Stimulated activated CD4-positive, alpha-beta T cell treated with anti-CD3 and anti-CD28 coated beads, Interleukin-12 subunit alpha, Interleukin-12 subunit beta, amount 100 ng/mL, for 48 hours (primary cell): ENCODE measurements at regions not wholly inside any gene's neighbourhood (a gene's known extent, or its start where the extent isn't known, plus 50 kb on each side); places are given as distances from the start of the nearest gene placed in this dataset.

Source experiments
- DNase-seq, 3 donors: peaks; one replicate each; pipeline ENCODE4 v3.0.0-alpha.2; 2020; ENCODE audit warnings: low read depth in 2 of 3, low spot score in 1 of 3

DNA sequence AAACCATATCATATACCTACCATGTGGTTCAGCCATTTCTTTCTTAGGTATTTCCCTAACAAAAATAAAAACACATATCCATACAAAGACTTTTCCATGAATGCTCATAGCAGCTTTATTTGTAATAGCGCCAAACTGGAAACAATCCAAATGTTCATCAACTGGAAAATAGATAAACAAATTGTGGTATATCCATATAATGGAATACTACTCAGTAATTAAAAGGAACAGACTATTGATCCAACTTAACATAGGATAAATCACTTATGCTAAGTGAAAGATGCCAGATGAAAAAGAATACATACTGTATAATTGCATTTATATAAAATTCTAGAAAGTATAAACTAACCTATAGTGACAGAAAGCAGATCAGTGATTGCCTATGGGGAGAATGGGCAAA, 323.3 kb downstream of the BUD13 start:
- no peak for DNase-seq

DNA sequence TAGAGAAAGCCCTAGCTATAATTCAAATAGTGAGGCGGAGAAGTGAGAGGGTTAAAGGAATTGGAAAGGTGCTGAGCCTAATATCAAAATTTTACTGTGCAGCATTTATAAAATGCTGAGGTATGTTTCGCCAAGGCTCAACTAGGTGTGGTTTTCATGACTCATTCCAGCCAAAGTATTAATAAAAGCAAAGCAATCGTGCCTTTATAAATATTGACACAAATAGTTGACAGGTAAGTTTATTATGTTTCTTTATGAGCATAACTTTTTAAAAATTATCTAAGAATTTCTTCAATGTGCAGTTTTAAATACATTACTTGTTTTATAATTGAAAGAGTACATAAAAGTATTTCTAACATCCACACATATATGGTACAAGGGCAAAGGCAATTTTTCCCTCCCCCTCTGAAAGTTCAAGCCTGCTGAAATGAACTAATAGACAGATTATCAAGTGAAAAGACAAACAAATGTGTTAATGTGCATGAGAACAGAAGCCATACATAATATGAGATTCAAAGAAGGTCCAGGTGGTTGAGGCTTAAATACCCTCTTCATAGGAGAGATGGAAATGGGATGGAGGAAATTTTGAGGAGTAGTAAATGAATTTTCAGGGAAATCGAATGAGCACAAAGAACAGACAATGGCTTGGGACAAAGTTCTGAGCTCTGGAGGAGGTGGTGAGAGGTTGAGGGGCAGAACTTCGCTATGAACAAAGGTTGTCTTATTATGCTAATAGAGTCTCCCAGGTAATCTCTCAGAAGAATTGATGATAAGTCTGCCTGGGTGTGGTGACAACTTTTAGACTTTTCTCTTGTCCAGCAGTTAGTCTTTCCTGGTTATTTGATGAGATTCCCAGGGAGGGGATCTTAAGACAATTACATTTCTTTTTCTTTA, 326.5 kb downstream of the BUD13 start:
- DNase-seq = no peak

GRCh38 chr11:116445108-116446047, 327.4 kb downstream of the BUD13 start:
- DNase-seq = no peak

GRCh38 chr11:116442238-116442752, 330.5 kb downstream of the BUD13 start:
- no peak for DNase-seq

DNA sequence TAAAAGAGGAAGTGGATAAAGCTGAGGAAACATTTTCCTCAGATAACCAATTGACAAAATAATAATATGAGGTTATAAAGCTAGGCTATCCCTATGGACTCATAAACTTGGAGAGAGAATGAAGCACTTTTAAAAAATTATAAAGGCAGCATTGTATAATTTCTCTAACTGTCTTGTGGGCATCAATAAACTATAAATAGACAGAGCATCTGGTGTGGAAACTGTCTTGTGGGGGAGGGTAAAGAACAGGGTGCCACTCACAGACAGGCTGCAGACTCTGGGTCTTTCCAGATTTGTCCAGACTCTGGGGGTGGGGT, 333.5 kb downstream of the BUD13 start:
- DNase-seq = no peak

DNA sequence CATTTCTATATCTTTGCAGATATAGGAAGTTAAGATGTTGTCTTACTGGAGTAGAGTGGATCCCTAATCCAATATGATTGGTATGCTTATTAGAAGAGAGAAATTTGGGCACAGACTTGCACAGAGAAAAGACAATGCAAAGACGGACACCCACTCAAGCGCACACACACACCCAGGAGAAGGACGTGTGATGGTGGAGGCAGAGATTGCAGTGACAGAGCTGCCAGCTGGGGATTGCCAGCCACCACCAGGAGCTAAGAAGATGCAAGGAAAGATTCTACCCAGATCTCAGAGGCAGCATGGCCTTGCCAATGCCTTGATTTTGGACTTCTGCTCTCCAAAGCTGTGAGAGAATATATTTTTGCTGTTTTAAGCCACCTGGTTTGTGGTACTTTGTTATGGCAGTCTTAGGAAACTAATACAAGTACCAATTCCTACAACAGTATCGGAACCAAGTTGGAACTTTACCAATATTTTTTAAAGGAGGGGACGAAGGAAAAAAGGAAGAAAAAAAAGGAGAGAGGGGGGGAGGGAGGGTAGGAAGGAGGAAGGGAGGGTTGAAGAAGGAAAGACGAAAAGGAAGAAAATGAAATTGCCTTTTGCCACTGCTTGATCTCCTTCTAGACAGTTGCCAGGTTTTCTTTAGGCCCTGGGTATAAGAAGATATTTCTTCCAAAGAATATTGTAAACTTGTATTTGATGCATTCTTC, 334.0 kb downstream of the BUD13 start:
- no peak for DNase-seq

GRCh38 chr11:116434986-116435385, 337.8 kb downstream of the BUD13 start:
- DNase-seq = no peak

- DNase-seq = no peak
Measured at GRCh38 chr11:116432301-116432700, 340.5 kb downstream of the BUD13 start.

DNA sequence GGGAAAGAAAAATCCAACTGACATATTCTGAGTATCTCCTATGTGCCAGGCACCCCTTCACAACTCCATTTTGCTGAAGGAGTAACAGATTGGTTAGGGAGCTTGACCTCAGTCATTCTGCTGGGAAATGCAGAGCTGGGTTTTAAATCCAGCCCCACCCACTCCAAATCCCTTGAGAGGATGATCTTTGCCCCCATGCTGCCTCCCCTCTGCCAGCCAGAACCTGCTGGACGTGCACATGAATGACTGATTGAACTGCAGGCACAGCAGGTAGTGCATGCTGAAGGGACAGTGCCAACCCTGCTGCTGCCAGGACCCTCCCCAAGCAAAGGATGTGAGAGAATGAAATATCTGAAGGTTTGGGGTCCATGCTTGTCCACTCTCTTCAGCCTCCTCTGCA, 340.9 kb downstream of the BUD13 start:
- no peak for DNase-seq

DNA sequence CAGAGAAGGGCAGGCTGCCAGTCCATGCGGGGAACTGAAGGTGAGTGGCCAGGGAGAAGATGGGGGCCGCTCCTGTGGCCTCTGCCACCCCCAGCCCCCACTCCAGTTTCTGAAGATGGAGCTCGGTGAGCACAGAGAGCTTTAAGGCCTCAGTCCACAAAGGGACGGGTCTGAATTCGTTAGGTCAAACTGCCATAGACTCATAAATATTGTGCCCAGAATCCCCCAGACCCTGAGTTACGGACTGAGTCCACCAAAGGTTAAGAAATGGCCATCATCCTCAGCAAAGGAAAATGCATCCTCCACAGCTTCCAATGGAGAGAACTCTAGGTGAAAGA, 344.2 kb downstream of the BUD13 start:
- no peak for DNase-seq

DNA sequence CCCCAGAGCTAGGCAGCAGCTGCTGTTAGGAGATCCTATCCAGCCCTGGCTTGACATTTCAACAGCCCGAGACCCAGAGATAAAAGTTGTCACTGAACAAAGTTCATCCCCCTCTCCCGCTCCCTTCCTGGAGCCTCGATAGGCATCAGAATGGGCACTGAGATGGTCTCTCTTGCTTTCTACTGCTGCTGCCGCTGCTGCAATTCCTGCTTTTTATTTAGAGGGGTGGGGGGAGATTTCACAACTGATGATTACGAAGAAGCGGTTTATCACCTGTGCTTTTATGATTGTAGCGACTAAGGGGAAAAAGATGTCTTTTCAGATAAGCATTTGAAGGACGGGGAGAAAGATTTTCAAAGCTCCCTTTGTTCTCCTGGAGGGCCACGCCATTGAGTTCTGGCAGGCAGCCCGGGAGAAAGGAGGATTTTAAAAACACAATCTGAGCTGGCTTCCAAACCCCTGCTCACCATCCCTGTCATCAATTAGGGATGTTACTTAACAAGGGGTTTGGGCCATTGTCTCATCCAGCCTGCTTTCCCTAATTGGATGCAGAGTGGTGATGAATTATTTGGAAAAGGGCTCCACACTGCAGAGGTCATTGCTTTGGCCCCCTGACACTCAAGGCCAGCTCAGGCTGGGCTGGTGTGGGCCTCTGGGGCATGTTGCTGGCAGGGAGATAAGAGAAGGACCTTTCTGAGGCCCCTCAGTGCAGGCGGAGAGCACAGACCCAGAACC, 344.7 kb downstream of the BUD13 start:
- DNase-seq = no peak

DNA sequence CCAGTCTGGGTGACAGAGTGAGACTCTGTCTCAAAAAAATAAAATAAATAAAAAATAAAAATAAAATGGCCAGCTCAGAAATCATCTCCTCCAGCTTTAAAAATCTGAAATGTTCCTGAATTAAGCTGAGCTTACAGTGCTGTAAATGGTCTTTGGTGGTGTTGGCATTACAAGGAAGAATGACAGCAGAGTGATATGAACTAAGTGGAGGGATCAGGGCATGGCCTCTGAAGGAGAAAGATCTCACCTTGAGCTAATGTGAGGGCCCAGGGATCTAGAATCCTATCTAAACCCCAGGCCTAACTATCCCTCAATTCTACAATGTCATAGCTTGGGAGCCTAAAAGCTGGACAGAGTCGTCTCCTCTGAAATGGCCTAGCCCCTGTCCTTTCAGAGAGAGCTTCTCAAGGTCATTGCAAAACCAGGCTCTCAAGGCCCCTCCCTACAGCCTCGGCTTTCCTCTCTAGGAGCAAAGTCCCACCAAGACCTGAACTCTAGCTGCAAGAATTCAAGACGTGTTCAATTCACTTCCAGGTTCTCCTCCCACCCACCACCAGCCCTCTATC, 345.4 kb downstream of the BUD13 start:
- no peak for DNase-seq

DNA sequence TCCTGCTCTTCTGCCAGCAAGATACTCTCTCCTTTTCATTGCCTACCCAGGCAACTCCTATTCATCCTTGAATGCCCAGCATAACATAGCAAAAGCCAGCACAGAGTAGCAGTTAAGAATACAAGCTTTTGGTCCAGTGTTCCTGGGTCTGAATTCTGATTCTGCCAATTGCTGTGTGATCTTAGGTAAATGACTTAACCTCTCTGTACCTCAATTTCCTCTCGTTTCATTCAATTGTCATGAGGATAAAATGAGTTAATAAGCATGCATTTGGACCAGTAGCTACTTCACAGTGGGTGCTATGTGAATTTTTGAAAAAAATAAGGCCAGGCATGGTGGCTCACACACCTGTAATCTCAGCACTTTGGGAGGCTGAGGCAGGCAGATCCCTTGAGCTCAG, 346.0 kb downstream of the BUD13 start:
- DNase-seq = no peak

DNA sequence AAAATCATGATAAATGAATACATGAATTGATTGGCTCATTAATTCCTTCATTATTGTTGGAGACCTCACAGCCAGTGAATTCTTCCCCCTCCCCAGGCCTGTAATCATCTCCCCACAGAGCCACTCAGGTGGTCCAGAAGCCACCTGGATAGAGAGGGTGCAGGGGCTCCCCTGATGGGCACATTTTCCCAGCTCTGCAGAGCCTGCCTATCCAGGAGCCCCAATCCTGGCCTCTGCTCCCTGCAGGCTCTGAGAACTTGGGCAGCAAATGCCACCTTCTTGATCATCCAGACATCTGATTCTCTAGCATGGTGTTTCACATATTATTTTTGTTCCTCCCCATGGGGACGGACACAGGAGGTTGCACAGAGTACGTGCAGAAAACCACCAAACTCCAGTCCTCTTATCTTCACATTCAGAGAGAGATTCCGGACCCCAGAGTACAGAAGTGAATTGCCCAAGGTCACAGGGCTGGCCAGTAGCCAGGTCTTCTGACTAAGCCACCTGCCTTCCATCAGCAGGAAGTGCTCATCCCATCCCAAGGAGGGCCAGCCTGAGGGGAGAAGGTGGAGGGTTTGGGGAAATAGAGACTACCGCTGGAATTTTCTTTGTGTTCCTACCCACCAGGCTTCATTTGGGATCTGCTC, 348.0 kb downstream of the BUD13 start:
- DNase-seq = no peak

- DNase-seq = no peak
Measured at GRCh38 chr11:116422956-116423600, 349.7 kb downstream of the BUD13 start.

GRCh38 chr11:116422556-116422955, 350.2 kb downstream of the BUD13 start:
- no peak for DNase-seq

- DNase-seq = no peak
Measured at GRCh38 chr11:116421529-116422185, 351.1 kb downstream of the BUD13 start.

GRCh38 chr11:116420770-116421528, 351.8 kb downstream of the BUD13 start:
- DNase-seq = no peak
